ENCODE measurements at regions not wholly inside any gene's neighbourhood (a gene's known extent, or its start where the extent isn't known, plus 50 kb on each side); places are given as distances from the start of the nearest gene placed in this dataset.

- H3K27me3 Mint-ChIP-seq, result no peaks in the 10 kb centered on the region
- intact Hi-C loops (cut with micrococcal nuclease), result no loop called here
- POLR2A ChIA-PET (ENCODE audit: partially characterized antibody), result no interaction called here
- no peaks in the 10 kb centered on the region for H3K4me1 ChIP-seq (ENCODE audit: insufficient read depth, low read length)
- DNase-seq, result no peak
- no peaks in the 10 kb centered on the region for H3K9me3 ChIP-seq (ENCODE audit: control insufficient read depth in 1 of 2, low read length in 2 of 2)
- no peak overlapping the region for H3K4me3 Mint-ChIP-seq
- CTCF ChIA-PET (ENCODE audit: partially characterized antibody), result no interaction called here
- no peak overlapping the region for H3K27ac ChIP-seq (ENCODE audit: low read depth, low read length)
- no peak overlapping the region for H3K4me3 ChIP-seq (ENCODE audit: low read length in 2 of 2)
- H3K27ac Mint-ChIP-seq, result no peak overlapping the region
- H3K9me3 Mint-ChIP-seq, result peaks cover 4 to 21% (median 15%) of the 10 kb centered on the region in 8 donors
- H3K27me3 ChIP-seq (ENCODE audit: insufficient read depth, low read length), result no peaks in the 10 kb centered on the region
- H3K36me3 Mint-ChIP-seq, result no peaks in the 10 kb centered on the region
- H3K36me3 ChIP-seq (ENCODE audit: insufficient read depth, low read length), result no peaks in the 10 kb centered on the region
- H3K4me1 Mint-ChIP-seq, result no peaks in the 10 kb centered on the region
These were observed 1770.9 kb downstream of the BRINP3 start for GRCh38 chr1:188706742-188707141.

- Mint-ChIP-seq H3K4me1 (no peaks in the 10 kb centered on the region), H3K27ac (no peak overlapping the region), H3K9me3 (peaks cover 4 to 17% (median 10%) of the 10 kb centered on the region in 8 donors), H3K36me3 (no peaks in the 10 kb centered on the region), H3K27me3 (no peaks in the 10 kb centered on the region), H3K4me3 (no peak overlapping the region)
- no peak for DNase-seq
- POLR2A ChIA-PET (ENCODE audit: partially characterized antibody), result no interaction called here
- no peaks in the 10 kb centered on the region for H3K9me3 ChIP-seq (ENCODE audit: control insufficient read depth in 1 of 2, low read length in 2 of 2)
- CTCF ChIA-PET (ENCODE audit: partially characterized antibody), result no interaction called here
- no peak overlapping the region for H3K27ac ChIP-seq (ENCODE audit: low read depth, low read length)
- intact Hi-C loops (cut with micrococcal nuclease), result no loop called here
- H3K27me3 ChIP-seq (ENCODE audit: insufficient read depth, low read length), result no peaks in the 10 kb centered on the region
- H3K36me3 ChIP-seq (ENCODE audit: insufficient read depth, low read length), result no peaks in the 10 kb centered on the region
- no peak overlapping the region for H3K4me3 ChIP-seq (ENCODE audit: low read length in 2 of 2)
- H3K4me1 ChIP-seq (ENCODE audit: insufficient read depth, low read length), result no peaks in the 10 kb centered on the region
These were observed 1768.7 kb downstream of the BRINP3 start for GRCh38 chr1:188708795-188709535.

GRCh38 chr1:188715566-188715965 lies 1762.1 kb downstream of the BRINP3 start:
- H3K9me3 ChIP-seq (ENCODE audit: control insufficient read depth in 1 of 2, low read length in 2 of 2), result no peaks in the 10 kb centered on the region
- ChIA-PET CTCF (ENCODE audit: partially characterized antibody) (no interaction called here), POLR2A (ENCODE audit: partially characterized antibody) (no interaction called here)
- intact Hi-C loops (cut with micrococcal nuclease), result no loop called here
- H3K27ac Mint-ChIP-seq, result no peak overlapping the region
- H3K27ac ChIP-seq (ENCODE audit: low read depth, low read length), result no peak overlapping the region
- no peaks in the 10 kb centered on the region for H3K4me1 Mint-ChIP-seq
- no peaks in the 10 kb centered on the region for H3K27me3 ChIP-seq (ENCODE audit: insufficient read depth, low read length)
- no peak for DNase-seq
- no peak overlapping the region for H3K4me3 ChIP-seq (ENCODE audit: low read length in 2 of 2)
- no peaks in the 10 kb centered on the region for H3K36me3 Mint-ChIP-seq
- H3K4me3 Mint-ChIP-seq, result no peak overlapping the region
- no peaks in the 10 kb centered on the region for H3K4me1 ChIP-seq (ENCODE audit: insufficient read depth, low read length)
- peaks cover 0 to 16% (median 9%) of the 10 kb centered on the region in 8 donors for H3K9me3 Mint-ChIP-seq
- H3K36me3 ChIP-seq (ENCODE audit: insufficient read depth, low read length), result no peaks in the 10 kb centered on the region
- H3K27me3 Mint-ChIP-seq, result no peaks in the 10 kb centered on the region

- no peaks in the 10 kb centered on the region for H3K9me3 ChIP-seq (ENCODE audit: control insufficient read depth in 1 of 2, low read length in 2 of 2)
- no peak overlapping the region for H3K27ac ChIP-seq (ENCODE audit: low read depth, low read length)
- Mint-ChIP-seq H3K27ac (no peak overlapping the region), H3K27me3 (no peaks in the 10 kb centered on the region), H3K36me3 (no peaks in the 10 kb centered on the region), H3K4me1 (no peaks in the 10 kb centered on the region), H3K9me3 (peaks cover 0 to 16% (median 3%) of the 10 kb centered on the region in 8 donors), H3K4me3 (no peak overlapping the region)
- intact Hi-C loops (cut with micrococcal nuclease), result no loop called here
- DNase-seq, result no peak
- H3K36me3 ChIP-seq (ENCODE audit: insufficient read depth, low read length), result no peaks in the 10 kb centered on the region
- ChIA-PET CTCF (ENCODE audit: partially characterized antibody) (no interaction called here), POLR2A (ENCODE audit: partially characterized antibody) (no interaction called here)
- no peaks in the 10 kb centered on the region for H3K27me3 ChIP-seq (ENCODE audit: insufficient read depth, low read length)
- H3K4me1 ChIP-seq (ENCODE audit: insufficient read depth, low read length), result no peaks in the 10 kb centered on the region
- H3K4me3 ChIP-seq (ENCODE audit: low read length in 2 of 2), result no peak overlapping the region
These were observed 1757.9 kb downstream of the BRINP3 start for GRCh38 chr1:188719735-188720134.

- Mint-ChIP-seq H3K4me3 (no peak overlapping the region), H3K9me3 (peaks cover 0 to 10% (median 2%) of the 10 kb centered on the region in 8 donors), H3K4me1 (no peaks in the 10 kb centered on the region), H3K36me3 (no peaks in the 10 kb centered on the region), H3K27me3 (no peaks in the 10 kb centered on the region), H3K27ac (no peak overlapping the region)
- H3K9me3 ChIP-seq (ENCODE audit: control insufficient read depth in 1 of 2, low read length in 2 of 2), result no peaks in the 10 kb centered on the region
- DNase-seq, result no peak
- H3K27ac ChIP-seq (ENCODE audit: low read depth, low read length), result no peak overlapping the region
- no peak overlapping the region for H3K4me3 ChIP-seq (ENCODE audit: low read length in 2 of 2)
- H3K27me3 ChIP-seq (ENCODE audit: insufficient read depth, low read length), result no peaks in the 10 kb centered on the region
- no peaks in the 10 kb centered on the region for H3K4me1 ChIP-seq (ENCODE audit: insufficient read depth, low read length)
- POLR2A ChIA-PET (ENCODE audit: partially characterized antibody), result no interaction called here
- CTCF ChIA-PET (ENCODE audit: partially characterized antibody), result no interaction called here
- intact Hi-C loops (cut with micrococcal nuclease), result no loop called here
- H3K36me3 ChIP-seq (ENCODE audit: insufficient read depth, low read length), result no peaks in the 10 kb centered on the region
These were observed 1754.2 kb downstream of the BRINP3 start for GRCh38 chr1:188723332-188724020.

GRCh38 chr1:188729039-188729438 lies 1748.6 kb downstream of the BRINP3 start:
- Histone ChIP-seq H3K4me1 (ENCODE audit: insufficient read depth, low read length) (no peaks in the 10 kb centered on the region), H3K27me3 (ENCODE audit: insufficient read depth, low read length) (no peaks in the 10 kb centered on the region), H3K36me3 (ENCODE audit: insufficient read depth, low read length) (no peaks in the 10 kb centered on the region), H3K9me3 (ENCODE audit: control insufficient read depth in 1 of 2, low read length in 2 of 2) (no peaks in the 10 kb centered on the region), H3K27ac (ENCODE audit: low read depth, low read length) (no peak overlapping the region), H3K4me3 (ENCODE audit: low read length in 2 of 2) (no peak overlapping the region)
- Mint-ChIP-seq H3K4me1 (no peaks in the 10 kb centered on the region), H3K27me3 (no peaks in the 10 kb centered on the region), H3K27ac (no peak overlapping the region), H3K4me3 (no peak overlapping the region), H3K36me3 (no peaks in the 10 kb centered on the region), H3K9me3 (peaks cover 0 to 15% (median 10%) of the 10 kb centered on the region in 8 donors)
- intact Hi-C loops (cut with micrococcal nuclease), result no loop called here
- DNase-seq, result no peak
- POLR2A ChIA-PET (ENCODE audit: partially characterized antibody), result no interaction called here
- CTCF ChIA-PET (ENCODE audit: partially characterized antibody), result no interaction called here

GRCh38 chr1:188735567-188735966 lies 1742.1 kb downstream of the BRINP3 start:
- Mint-ChIP-seq H3K4me3 (no peak overlapping the region), H3K27me3 (no peaks in the 10 kb centered on the region), H3K36me3 (no peaks in the 10 kb centered on the region), H3K9me3 (peaks cover 0 to 15% (median 10%) of the 10 kb centered on the region in 8 donors), H3K27ac (no peak overlapping the region), H3K4me1 (no peaks in the 10 kb centered on the region)
- H3K4me3 ChIP-seq (ENCODE audit: low read length in 2 of 2), result no peak overlapping the region
- H3K36me3 ChIP-seq (ENCODE audit: insufficient read depth, low read length), result no peaks in the 10 kb centered on the region
- no peaks in the 10 kb centered on the region for H3K4me1 ChIP-seq (ENCODE audit: insufficient read depth, low read length)
- H3K27me3 ChIP-seq (ENCODE audit: insufficient read depth, low read length), result no peaks in the 10 kb centered on the region
- intact Hi-C loops (cut with micrococcal nuclease), result no loop called here
- H3K27ac ChIP-seq (ENCODE audit: low read depth, low read length), result no peak overlapping the region
- no peak for DNase-seq
- no peaks in the 10 kb centered on the region for H3K9me3 ChIP-seq (ENCODE audit: control insufficient read depth in 1 of 2, low read length in 2 of 2)
- ChIA-PET POLR2A (ENCODE audit: partially characterized antibody) (no interaction called here), CTCF (ENCODE audit: partially characterized antibody) (no interaction called here)
